GM10266 (cell line): ENCODE measurements at regions not wholly inside any gene's neighbourhood (a gene's known extent, or its start where the extent isn't known, plus 50 kb on each side); places are given as distances from the start of the nearest gene placed in this dataset.
"Not testable (repeated sequence)": the region's sequence is repeated elsewhere in the genome, so short reads cannot be mapped to it uniquely, and the experiment has no call there.

Experiments
- DNase-seq: peaks from one replicate; pipeline ENCODE4 v3.0.0; 2012; ENCODE audit errors: extremely low spot score
- TF ChIP-seq, protein P1 (sequence below): IDR thresholded peaks from 2 replicates; pipeline ENCODE4 v1.5.1; 2012; ENCODE audit warnings: mild to moderate bottlenecking, low read depth; ENCODE audit not compliant: control insufficient read depth, insufficient read depth; ENCODE audit errors: missing control alignments

DNA sequence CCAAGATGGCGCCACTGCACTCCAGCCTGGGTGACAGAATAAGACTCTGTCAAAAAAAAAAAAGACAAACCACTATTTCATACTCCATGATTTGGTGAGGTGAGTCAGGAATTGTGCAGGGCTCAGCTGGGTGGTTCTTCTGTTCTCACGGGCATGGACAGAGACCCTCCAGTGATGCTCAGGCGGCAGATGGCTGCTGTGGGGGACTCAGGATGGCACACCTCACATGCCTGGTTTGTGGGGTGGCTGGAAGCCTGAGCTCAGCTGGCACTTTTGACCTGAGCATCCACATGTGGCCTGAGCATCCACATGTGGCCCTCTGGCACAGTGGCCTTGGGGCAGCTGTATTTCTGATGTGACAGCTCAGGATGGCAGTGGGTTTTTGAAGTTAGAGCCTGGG is 217.2 kb downstream of the IRX2 start:
- TF ChIP-seq, protein P1, sequence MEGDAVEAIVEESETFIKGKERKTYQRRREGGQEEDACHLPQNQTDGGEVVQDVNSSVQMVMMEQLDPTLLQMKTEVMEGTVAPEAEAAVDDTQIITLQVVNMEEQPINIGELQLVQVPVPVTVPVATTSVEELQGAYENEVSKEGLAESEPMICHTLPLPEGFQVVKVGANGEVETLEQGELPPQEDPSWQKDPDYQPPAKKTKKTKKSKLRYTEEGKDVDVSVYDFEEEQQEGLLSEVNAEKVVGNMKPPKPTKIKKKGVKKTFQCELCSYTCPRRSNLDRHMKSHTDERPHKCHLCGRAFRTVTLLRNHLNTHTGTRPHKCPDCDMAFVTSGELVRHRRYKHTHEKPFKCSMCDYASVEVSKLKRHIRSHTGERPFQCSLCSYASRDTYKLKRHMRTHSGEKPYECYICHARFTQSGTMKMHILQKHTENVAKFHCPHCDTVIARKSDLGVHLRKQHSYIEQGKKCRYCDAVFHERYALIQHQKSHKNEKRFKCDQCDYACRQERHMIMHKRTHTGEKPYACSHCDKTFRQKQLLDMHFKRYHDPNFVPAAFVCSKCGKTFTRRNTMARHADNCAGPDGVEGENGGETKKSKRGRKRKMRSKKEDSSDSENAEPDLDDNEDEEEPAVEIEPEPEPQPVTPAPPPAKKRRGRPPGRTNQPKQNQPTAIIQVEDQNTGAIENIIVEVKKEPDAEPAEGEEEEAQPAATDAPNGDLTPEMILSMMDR, result no peak
- DNase-seq, result no peak

DNA sequence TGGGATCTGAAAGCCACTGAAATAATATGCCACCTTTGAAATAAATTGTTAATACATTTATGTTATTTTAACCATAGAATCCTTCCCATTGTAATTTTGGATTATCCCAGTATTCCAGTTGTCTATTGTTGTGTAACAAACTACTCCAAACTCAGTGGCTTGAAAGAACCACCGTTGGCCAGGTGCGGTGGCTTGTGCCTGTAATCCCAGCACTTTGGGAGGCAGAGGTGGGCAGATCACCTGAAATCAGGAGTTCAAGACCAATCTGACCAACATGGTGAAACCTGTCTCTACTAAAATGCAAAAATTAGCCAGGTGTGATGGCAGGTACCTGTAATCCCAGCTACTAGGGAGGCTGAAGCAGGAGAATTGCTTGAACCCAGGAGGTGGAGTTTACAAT is 217.6 kb downstream of the IRX2 start:
- DNase-seq, result not testable (repeated sequence)

DNA sequence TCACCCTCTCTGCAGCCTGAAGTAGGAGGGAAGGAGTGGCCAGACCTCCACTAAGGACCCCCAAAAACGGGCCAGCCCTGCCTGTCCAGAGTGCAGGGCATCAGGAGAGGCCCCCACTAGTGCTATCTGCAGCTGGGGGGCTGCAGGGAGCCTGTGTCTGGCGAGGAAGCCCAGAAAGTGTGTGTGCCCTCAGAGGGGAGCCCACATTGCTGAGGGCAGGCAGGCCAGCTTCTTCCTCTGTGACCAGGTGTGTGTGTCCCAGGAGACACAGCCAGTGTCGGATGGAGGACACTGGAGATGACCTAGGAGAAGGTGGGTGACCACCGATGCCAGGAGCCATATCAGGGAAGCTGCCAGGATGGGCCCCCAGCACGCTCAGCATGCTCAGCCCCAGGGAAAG is 218.7 kb downstream of the IRX2 start:
- DNase-seq, result no peak
- TF ChIP-seq, protein P1, result no peak

DNA sequence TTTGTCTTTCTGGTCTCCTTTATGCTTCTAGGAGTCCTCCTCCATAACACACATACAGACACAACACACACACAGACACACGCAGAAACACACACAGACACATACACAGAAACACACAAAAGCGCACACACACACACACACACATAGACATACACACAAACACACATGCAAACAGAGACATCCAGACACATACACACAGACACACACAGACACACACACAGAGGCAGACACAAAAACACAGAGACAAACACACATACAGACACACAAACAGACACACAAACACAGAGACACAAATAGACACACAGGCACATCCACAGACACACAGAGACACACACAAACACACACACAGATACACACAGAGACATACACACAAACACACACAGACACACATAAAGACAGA is 220.2 kb downstream of the IRX2 start:
- TF ChIP-seq, protein P1, result no peak
- DNase-seq, result no peak

DNA sequence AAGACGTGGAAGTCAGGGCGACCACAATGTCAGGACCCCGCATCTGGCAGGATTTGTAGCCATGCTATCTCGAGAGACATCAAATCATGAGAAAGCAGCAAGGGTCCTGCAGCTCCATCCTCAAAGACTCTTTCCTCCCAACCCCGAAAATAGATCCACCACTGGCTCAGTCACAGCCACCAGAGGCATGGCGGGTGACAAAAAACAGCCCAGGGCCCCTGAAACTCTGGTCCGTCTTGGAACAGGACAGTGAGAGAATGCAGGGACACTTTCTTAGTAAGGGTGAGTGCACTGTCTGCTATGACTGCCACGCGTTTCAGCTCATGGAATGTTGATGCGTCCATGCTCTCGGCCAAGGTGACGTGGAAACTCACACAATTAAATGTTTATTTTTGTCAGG is 220.9 kb downstream of the IRX2 start:
- TF ChIP-seq, protein P1, result no peak
- DNase-seq, result no peak

DNA sequence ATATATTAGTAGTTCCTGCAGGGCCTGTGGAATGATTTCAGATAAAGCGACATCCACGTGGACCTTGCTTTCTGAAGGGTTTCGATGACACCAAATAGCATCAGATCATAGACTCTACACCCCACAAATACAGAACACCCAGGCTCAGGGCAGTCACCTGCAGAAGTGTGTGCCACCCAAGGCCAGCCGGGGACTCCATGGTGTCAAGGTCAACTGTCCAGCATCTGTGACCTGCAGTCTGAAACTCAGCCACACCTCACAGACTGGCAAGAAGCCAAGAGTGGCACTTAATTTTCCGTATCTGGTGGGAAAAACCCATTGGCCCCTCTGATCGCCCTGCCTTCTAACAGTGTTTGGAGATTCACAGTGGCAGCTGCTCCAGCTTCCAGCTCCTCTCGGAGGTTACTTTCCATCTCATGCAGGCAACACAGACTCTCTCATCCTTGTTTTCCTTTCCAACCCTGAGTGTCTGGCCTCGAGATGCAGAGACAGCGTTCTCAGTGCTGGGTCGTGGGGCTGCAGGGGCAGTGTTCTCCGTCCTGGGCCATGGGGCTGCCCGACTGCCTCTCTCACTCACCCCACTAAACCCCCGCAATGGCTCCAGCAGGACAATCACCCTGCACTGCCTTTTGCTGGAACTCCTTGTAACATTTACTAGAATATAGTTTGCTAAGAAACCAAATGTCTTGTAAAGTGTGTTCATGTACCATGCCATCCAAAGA is 221.9 kb downstream of the IRX2 start:
- no peak for DNase-seq
- TF ChIP-seq, protein P1, result no peak

DNA sequence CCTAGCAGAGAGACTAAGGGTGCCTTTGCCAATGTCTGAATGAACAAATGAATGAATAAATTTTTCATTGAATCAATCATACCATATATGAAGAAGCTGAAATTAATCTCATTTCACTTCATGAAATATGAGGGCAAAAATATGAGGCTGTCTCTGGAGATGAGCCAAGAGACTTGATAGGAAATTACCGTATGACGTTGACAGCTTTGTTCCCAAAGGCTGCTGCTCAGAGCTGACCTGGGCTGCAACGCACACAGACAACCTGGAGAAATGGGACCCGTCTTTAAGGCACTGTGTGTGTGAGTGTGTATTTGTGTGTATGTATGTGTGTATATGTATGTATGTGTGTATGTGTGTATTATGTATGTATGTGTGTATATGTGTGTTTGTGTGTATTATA is 226.1 kb downstream of the IRX2 start:
- no peak for DNase-seq
- TF ChIP-seq, protein P1, result no peak

DNA sequence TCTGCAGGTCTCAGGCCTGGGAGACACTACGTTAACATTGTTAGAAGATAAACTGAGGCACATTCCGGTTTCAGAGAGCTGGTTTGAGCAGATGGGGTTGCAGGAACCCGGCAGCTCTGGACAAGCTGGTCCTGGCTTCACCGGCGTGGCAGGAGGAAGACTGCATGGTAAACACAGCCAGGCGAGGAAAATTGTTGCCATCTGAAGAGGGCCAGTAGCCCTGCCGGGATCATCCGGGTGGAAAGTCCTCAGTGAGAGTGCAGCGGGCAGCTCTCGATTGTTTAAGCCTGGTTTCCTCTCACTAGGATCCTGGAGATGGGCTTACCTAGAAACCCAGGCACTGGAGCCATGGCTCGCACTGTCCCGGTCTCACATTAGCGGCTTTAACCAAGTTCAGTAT is 226.9 kb downstream of the IRX2 start:
- TF ChIP-seq, protein P1, result no peak
- no peak for DNase-seq
